NCI-H345 treated with DMSO at 0.1 percent for 48 hours (cell line): ENCODE measurements at regions not wholly inside any gene's neighbourhood (a gene's known extent, or its start where the extent isn't known, plus 50 kb on each side); places are given as distances from the start of the nearest gene placed in this dataset.
A peak's percentile ranks its signal among the peaks of the same experiment; 100 is the strongest.

ENCODE experiments used
- DNase-seq: peaks from one replicate; lab custom pipeline; 2025; ENCODE audit not compliant: unreplicated experiment; lab: John Stamatoyannopoulos, UW

DNA sequence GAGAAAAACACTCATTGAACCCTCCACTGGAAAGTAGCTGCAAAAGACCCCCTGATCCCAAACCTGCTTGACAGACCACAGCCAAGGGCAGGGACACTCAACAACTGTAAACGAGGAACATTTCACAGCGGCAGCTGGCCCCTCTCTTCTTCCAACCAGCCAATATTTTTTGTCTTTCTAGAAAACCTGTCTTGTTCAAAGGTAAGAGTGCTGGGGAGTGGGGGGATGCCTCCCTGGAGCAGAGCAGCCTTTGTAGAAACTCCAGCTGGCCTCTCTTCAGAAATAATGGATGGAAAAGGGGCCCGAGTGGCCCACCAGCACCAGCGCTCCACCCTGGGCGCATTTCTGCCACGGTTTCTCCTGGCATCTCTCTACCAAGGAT lies 384.0 kb downstream of the RRAGC start:
- no peak for DNase-seq

GRCh38 chr1:38474738-38475623 lies 384.6 kb downstream of the RRAGC start:
- DNase-seq: no peak

DNA sequence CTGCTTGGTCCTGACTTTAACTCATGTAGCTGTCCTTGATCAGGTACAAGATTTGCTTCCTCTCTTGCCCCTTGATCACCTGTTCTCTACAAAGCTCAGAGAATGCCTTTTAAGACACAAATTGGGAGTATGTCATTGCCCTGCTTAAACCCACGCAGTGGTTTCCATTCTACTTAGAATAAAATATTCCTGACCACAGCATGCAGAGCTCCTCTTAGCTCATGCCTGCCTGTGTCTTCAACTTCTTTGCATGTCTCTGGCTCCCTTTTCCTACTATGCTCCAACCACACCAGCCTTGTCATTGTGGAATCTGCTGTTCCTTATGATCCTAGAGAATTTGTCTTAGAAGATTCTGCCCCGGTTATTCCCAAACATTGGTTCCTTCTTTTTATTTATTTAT lies 393.1 kb downstream of the RRAGC start:
- no peak for DNase-seq

GRCh38 chr1:38465460-38465859 lies 394.1 kb downstream of the RRAGC start:
- DNase-seq: no peak

- DNase-seq: no peak
These were observed 395.4 kb downstream of the RRAGC start for GRCh38 chr1:38464071-38464661.

DNA sequence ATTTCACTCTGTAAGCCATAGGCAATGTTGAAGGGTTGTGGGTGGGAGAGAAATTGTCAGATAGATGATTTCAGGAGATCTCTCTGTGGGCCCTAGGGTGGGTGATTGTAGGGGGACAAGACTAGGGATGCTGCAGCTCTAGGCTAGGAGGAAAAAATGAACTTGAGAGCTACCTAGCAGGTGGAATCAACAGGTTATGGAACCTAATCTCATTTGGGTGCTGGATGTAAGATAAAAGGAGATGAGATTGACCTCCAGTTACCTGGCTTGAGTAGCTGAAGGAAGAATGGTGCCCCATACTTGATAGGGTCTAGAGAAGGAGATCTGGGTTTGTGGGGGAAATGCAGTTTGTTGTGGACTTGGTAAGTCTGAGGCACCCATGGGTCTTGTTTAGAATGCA lies 396.5 kb downstream of the RRAGC start:
- DNase-seq: no peak

DNA sequence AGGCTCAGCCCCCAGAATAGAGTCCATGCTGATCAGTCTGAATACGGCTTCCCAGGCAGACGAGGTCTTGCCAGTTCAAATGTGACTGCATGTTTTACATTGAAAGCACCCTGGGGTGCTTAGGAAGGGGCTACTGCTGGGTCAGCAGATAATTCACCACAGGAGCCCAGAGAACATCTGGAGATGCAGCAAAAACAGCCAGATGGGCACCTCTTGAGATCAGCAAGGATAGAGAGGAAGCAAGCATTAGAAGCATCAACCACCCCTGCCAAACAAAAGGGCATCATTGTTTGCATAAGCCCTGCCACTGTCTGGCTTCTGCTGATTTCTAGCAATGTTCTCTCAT lies 403.1 kb downstream of the RRAGC start:
- DNase-seq: peak; percentile 31

GRCh38 chr1:38455829-38456530 lies 403.6 kb downstream of the RRAGC start:
- DNase-seq: no peak

DNA sequence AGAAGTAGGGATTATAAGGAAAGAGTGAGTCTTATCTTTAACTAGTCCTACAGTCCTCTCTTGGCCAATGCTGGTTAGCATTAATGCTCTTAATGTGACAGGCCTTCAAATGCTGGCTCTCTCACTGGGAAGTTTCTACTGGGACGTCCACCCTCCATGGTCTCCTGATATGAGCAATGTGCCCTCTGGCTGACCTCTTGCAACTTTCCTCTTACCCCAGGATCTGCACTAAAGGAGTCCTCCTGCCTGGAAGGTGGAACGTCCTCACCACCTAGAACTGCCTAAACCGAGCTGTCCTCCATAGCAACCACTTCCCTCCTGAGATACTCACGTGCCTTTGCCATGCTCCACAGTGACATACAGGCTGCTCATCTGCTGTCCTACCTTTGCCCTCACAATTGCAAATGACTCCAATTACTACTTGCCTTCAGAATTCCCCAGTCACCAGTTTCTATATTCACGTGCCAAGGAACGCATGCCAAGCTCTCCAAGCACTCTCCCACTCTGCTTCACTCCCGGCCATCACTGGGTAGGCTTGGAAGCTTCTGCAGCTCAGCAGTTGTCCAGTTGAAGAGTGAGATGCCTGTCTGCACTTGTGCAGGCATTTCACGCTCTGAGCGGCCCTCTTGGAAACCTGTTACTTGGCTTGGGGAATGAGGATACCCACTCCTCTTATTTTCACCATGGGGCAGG lies 404.7 kb downstream of the RRAGC start:
- no peak for DNase-seq

- DNase-seq: no peak
These were observed 405.3 kb downstream of the RRAGC start for GRCh38 chr1:38454236-38454635.

DNA sequence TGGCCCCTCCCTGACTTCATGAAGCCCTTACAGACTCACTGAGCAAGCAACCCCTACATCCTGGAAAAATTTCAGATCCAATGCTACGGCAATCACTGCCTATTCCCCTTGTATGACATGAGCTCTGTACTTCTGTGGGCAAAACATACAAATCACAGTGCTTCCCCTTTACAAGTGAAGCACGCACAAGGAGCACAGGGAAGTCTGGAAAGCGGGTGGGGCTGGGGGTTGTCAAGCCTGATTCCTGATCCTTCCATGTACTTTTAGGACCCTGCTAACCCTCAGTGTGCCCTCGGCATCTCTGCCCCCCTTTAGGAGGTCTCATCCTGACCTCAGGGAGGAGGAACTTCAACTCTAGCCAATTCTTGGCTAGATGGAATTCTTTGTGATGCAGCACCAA lies 405.7 kb upstream of the POU3F1 start:
- DNase-seq: no peak

DNA sequence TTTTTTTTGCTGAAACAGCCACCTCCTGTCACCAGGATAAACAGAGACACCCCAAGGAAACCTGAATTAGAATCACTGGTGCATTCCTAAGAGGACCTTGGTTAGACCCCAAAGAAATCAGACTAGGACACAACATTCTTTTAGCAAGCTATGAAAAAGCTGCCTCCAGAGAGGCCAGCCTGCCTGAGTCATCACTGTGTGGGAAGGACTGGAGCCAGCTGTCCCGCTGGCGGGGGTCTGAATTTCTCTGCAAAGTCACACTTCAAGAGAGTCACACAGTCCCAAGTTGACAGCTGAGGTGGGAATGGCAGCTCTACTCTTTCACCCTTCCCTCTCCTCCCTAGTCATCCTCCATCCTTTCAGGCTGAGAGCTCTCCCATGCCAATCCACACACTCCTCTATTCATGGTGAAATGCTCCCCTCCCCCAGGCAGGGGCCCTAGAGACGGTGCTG lies 405.0 kb upstream of the POU3F1 start:
- DNase-seq: no peak

DNA sequence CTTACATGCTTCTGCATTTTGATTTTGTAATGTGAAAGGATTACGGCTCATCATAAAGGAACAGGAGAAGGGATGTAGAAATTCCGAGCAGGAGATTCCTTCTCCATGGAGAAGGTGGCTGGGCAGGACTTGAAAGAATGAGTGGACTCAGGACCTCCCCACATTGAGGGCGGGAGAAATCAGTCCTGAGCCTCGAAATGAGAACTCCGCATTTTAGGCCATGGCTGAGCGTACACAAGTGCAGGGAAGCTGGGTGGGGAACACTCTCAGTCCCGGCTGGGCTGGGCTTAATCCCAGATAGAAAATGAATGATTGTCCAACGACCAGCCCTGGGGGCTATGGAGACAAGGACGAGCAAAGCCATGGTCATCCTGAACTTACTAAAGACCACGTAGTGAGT lies 402.3 kb upstream of the POU3F1 start:
- DNase-seq: no peak

GRCh38 chr1:38446936-38447335 lies 400.3 kb upstream of the POU3F1 start:
- DNase-seq: no peak

DNA sequence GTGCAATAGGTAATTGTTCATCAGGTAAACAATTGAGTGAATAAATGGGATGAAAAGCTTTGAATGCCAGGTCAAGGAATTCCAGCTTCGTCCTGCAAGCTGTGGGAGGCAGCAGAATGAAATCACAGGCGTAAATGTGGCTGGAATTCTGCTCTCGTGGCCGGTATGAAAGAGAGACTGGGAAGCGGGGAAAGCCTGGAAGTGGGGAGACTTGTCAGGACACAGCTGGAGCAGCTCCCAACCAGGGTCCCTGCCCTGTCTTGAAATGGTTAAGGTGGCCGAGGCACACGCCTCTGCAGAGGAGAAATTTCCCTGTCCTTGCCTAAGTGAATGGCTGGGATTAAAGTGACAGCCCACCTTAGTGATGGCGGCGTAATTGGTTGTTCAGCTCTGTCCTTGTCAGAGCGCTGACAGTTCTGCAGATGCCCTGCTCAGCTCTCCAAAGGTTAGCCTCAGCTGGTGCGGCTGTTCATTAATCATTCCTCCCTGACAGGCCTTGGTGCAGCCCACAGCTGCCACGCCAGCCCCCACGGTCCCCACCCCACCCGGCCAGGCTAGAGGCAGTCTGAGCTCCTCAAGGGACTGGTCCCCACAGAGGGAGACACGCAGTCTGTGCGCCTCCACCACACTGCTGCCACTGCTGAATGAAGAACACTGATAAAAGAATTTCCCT lies 398.3 kb upstream of the POU3F1 start:
- DNase-seq: no peak

DNA sequence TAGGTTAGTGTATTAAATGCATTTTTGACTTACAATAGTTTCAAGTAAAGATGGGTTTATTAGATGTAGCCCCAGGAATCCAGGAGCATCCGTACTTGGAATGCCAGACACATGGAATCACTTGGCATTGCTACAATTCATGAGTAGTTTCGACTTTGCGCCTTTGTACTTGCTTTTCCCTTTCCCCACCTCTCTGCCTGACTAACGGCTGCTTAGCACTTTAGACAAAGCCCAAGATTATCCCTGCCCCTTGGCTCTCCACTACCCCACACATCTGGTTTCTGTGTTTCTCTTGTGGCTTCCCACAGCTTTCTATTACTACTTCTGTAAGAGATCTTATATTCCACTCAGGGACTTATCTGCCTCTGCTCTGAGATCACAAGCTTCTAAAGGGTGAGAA lies 397.7 kb upstream of the POU3F1 start:
- DNase-seq: no peak

GRCh38 chr1:38440402-38440801 lies 393.8 kb upstream of the POU3F1 start:
- no peak for DNase-seq

DNA sequence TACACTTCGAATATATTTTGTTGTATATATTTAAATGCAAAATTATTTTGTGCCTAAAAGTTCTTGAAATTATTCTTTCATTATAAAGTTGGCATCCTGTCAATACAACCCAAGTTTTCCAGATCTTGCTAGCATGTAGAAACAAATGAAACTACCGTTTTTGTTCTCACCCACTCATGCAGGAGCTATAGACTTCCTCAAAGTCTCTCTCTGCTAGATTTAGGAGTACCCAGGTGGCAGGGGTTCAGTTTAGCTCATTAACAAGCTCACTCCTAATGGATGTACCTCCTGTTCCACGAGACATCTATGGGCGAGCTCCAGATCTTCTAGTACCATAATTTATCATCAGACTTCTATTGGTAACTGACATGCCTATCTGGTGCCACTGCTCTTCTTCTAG lies 390.2 kb upstream of the POU3F1 start:
- DNase-seq: no peak

DNA sequence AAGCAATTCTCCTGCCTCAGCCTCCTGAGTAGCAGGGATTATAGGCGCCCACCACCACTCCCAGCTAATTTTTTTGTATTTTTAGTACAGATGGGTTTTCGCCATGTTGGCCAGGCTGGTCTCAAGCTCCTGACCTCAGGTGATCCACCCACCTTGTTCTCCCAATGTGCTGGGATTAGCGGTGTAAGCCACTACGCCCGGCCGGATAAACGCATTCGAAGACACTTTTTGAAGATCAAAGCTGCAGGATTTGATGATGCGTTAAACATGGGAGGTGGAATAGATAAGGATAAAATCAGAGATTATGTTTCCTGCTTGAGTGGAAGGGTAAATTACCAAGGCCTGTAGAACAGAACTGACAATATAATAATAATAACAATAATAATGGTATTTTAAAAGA lies 389.4 kb upstream of the POU3F1 start:
- no peak for DNase-seq

DNA sequence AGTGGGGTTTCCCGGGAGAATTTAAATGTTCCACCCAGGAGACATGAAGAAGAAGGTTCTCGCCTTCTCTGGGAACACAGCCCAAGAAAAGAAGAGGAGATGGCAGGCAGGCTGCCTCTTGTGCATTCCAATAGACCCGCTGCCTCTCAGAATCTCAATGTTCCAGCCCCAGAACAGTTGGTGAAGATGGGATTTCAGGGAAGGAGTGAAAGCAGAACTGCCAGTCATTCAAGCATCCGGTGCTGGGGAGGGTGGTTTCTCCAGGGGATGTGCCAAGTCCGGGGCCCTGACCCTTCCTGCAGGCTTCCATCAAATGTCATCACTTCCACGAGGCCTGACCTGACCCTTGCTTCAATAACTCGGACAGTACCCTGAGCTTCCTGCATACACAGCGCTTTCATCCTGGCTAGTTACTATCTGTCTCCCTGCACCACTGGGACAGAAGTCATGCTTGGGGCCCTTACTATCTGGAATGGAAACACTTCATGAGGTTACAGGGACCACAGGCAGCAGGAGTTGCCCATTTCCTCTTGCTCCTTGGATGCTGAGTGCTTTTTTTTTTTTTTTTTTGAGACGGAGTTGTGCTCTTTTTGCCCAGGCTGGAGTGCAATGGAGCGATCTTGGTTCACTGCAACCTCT lies 386.6 kb upstream of the POU3F1 start:
- DNase-seq: no peak
